ENCODE measurements at regions not wholly inside any gene's neighbourhood (a gene's known extent, or its start where the extent isn't known, plus 50 kb on each side); places are given as distances from the start of the nearest gene placed in this dataset.

DNA sequence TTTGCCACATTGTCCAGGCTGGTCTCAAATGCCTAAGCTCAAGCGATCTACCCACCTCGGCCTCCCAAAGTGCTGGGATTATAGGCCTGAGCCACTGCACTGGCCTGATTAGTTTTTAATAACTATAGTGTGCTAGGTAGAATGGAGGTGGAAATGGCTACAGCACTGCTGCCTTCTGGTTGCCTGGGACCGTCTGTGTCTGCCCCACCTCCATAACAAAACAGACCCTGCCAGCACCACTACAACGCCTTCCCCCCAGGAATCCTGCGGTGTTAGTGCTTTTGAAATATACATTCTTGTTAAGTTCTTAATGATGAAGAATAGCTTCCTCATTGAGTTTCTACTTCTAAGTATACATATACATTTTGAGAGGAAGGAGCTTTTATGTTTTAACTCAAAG, 148.2 kb upstream of the ITGA6 start:
- no peak overlapping the region for H3K27ac ChIP-seq (ENCODE audit: low read depth in 2 of 2, low read length in 1 of 2)
- no peak overlapping the region for H2AFZ ChIP-seq (ENCODE audit: low read depth)
- 0 out of 2 replicates have a peak, but pooled peaks cover 3% of the 10 kb centered on the region for H3K9me3 ChIP-seq
- H3K9ac ChIP-seq: no peak overlapping the region
- H3K27me3 ChIP-seq (ENCODE audit: insufficient read depth): no peaks in the 10 kb centered on the region
- no peaks in the 10 kb centered on the region for H4K20me1 ChIP-seq (ENCODE audit: insufficient read depth)
- ChIA-PET CTCF (no interaction called here), POLR2A (no interaction called here)
- peaks cover 0 to 10% of the 10 kb centered on the region in 2 experiments; a peak in 3 of 4 replicates for H3K4me1 ChIP-seq (ENCODE audit: control insufficient read depth in 1 of 2, insufficient read depth in 2 of 2, low read depth in 1 of 2, low read length in 1 of 2)
- TF ChIP-seq, protein P1, sequence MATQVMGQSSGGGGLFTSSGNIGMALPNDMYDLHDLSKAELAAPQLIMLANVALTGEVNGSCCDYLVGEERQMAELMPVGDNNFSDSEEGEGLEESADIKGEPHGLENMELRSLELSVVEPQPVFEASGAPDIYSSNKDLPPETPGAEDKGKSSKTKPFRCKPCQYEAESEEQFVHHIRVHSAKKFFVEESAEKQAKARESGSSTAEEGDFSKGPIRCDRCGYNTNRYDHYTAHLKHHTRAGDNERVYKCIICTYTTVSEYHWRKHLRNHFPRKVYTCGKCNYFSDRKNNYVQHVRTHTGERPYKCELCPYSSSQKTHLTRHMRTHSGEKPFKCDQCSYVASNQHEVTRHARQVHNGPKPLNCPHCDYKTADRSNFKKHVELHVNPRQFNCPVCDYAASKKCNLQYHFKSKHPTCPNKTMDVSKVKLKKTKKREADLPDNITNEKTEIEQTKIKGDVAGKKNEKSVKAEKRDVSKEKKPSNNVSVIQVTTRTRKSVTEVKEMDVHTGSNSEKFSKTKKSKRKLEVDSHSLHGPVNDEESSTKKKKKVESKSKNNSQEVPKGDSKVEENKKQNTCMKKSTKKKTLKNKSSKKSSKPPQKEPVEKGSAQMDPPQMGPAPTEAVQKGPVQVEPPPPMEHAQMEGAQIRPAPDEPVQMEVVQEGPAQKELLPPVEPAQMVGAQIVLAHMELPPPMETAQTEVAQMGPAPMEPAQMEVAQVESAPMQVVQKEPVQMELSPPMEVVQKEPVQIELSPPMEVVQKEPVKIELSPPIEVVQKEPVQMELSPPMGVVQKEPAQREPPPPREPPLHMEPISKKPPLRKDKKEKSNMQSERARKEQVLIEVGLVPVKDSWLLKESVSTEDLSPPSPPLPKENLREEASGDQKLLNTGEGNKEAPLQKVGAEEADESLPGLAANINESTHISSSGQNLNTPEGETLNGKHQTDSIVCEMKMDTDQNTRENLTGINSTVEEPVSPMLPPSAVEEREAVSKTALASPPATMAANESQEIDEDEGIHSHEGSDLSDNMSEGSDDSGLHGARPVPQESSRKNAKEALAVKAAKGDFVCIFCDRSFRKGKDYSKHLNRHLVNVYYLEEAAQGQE (IDR thresholded peaks at IDR 0.05; ENCODE audit: low read depth, low read length): no peak
- TF ChIP-seq RFX5 (IDR thresholded peaks at IDR 0.05; ENCODE audit: low read length) (no peak), MXI1 (IDR thresholded peaks at IDR 0.05; ENCODE audit: low read depth, low read length) (no peak)
- H3K9me2 ChIP-seq: no peaks in the 10 kb centered on the region
- no peak overlapping the region for H3K4me3 ChIP-seq (ENCODE audit: low read depth in 2 of 2, low read length in 1 of 2)
- WGBS (ENCODE audit: low lambda C conversion rate): 89% methylated on average over 5 of the region's 5 CpGs
- DNase-seq: no peak
- H3F3A ChIP-seq (replicated peaks; ENCODE audit: insufficient read depth): peaks cover 18% of the 10 kb centered on the region
- H3K36me3 ChIP-seq (replicated peaks in 1 of 2; ENCODE audit: control insufficient read depth in 1 of 2, insufficient read depth in 2 of 2, low read length in 1 of 2): no peaks in the 10 kb centered on the region
- no peaks in the 10 kb centered on the region for H3K79me2 ChIP-seq (ENCODE audit: insufficient read depth)
- H3K4me2 ChIP-seq: no peak overlapping the region

DNA sequence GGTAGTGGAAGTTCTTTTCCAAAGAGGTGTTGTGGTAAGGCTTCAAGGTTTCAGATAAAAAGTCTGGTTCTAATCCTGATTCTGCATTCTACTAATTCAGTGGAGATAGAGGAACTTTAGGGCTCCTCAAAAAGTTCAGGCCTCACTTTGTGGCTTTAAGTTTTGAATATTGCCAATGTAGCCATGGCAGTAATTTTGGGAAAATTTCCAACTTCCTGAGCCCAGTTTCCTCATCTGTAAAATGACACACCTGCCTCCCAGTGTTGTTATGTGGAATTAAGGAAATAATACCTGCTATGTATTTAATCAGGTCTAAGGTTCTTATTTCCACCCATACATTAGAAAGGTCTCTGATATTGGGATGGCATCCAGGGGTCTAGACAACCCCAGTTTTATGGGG, 147.6 kb upstream of the ITGA6 start:
- peaks cover 0 to 14% of the 10 kb centered on the region in 2 experiments; a peak in 3 of 4 replicates for H3K4me1 ChIP-seq (ENCODE audit: control insufficient read depth in 1 of 2, insufficient read depth in 2 of 2, low read depth in 1 of 2, low read length in 1 of 2)
- H3K27me3 ChIP-seq (ENCODE audit: insufficient read depth): no peaks in the 10 kb centered on the region
- no peaks in the 10 kb centered on the region for H4K20me1 ChIP-seq (ENCODE audit: insufficient read depth)
- H3K4me3 ChIP-seq (ENCODE audit: low read depth in 2 of 2, low read length in 1 of 2): no peak overlapping the region
- CTCF ChIA-PET: no interaction called here
- H3K27ac ChIP-seq (ENCODE audit: low read depth in 2 of 2, low read length in 1 of 2): no peak overlapping the region
- 0 out of 2 replicates have a peak, but pooled peaks cover 3% of the 10 kb centered on the region for H3K9me3 ChIP-seq
- H3F3A ChIP-seq (replicated peaks; ENCODE audit: insufficient read depth): peaks cover 18% of the 10 kb centered on the region
- DNase-seq: no peak
- POLR2A ChIA-PET: no interaction called here
- H3K9ac ChIP-seq: no peak overlapping the region
- TF ChIP-seq NRF1 (IDR thresholded peaks at IDR 0.05; ENCODE audit: low read depth, low read length) (no peak), RXRA (IDR thresholded peaks at IDR 0.05; ENCODE audit: borderline replicate concordance, low read depth) (no peak), MXI1 (IDR thresholded peaks at IDR 0.05; ENCODE audit: low read depth, low read length) (no peak), CHD2 (IDR thresholded peaks at IDR 0.05; ENCODE audit: low read length, partially characterized antibody) (no peak), TEAD4 (IDR thresholded peaks at IDR 0.05; ENCODE audit: borderline replicate concordance, insufficient read depth) (no peak), JUND (IDR thresholded peaks at IDR 0.05) (no peak), NFIC (IDR thresholded peaks at IDR 0.05; ENCODE audit: borderline replicate concordance) (no peak), ELF1 (IDR thresholded peaks at IDR 0.05) (no peak), FOXJ3 (CRISPR knock-in tag; IDR thresholded peaks at IDR 0.05) (no peak), RFX5 (IDR thresholded peaks at IDR 0.05; ENCODE audit: low read length) (no peak), SIN3A (IDR thresholded peaks at IDR 0.05; ENCODE audit: borderline replicate concordance, low read depth, low read length) (no peak), FOSL2 (IDR thresholded peaks at IDR 0.05; ENCODE audit: borderline replicate concordance, low read depth) (no peak), SMC3 (IDR thresholded peaks at IDR 0.05; ENCODE audit: low read depth, low read length) (no peak), GABPA (IDR thresholded peaks at IDR 0.05; ENCODE audit: low read depth) (no peak)
- TF ChIP-seq, protein P2, sequence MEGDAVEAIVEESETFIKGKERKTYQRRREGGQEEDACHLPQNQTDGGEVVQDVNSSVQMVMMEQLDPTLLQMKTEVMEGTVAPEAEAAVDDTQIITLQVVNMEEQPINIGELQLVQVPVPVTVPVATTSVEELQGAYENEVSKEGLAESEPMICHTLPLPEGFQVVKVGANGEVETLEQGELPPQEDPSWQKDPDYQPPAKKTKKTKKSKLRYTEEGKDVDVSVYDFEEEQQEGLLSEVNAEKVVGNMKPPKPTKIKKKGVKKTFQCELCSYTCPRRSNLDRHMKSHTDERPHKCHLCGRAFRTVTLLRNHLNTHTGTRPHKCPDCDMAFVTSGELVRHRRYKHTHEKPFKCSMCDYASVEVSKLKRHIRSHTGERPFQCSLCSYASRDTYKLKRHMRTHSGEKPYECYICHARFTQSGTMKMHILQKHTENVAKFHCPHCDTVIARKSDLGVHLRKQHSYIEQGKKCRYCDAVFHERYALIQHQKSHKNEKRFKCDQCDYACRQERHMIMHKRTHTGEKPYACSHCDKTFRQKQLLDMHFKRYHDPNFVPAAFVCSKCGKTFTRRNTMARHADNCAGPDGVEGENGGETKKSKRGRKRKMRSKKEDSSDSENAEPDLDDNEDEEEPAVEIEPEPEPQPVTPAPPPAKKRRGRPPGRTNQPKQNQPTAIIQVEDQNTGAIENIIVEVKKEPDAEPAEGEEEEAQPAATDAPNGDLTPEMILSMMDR (IDR thresholded peaks at IDR 0.05): no peak
- TF ChIP-seq, protein P3, sequence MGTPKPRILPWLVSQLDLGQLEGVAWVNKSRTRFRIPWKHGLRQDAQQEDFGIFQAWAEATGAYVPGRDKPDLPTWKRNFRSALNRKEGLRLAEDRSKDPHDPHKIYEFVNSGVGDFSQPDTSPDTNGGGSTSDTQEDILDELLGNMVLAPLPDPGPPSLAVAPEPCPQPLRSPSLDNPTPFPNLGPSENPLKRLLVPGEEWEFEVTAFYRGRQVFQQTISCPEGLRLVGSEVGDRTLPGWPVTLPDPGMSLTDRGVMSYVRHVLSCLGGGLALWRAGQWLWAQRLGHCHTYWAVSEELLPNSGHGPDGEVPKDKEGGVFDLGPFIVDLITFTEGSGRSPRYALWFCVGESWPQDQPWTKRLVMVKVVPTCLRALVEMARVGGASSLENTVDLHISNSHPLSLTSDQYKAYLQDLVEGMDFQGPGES (IDR thresholded peaks at IDR 0.05; ENCODE audit: low read depth, low read length): no peak
- no peaks in the 10 kb centered on the region for H3K36me3 ChIP-seq (replicated peaks in 1 of 2; ENCODE audit: control insufficient read depth in 1 of 2, insufficient read depth in 2 of 2, low read length in 1 of 2)
- no peak overlapping the region for H2AFZ ChIP-seq (ENCODE audit: low read depth)
- no peak overlapping the region for H3K4me2 ChIP-seq
- no peaks in the 10 kb centered on the region for H3K79me2 ChIP-seq (ENCODE audit: insufficient read depth)
- H3K9me2 ChIP-seq: no peaks in the 10 kb centered on the region
